GM12878 (cell line): ENCODE measurements at regions not wholly inside any gene's neighbourhood (a gene's known extent, or its start where the extent isn't known, plus 50 kb on each side); places are given as distances from the start of the nearest gene placed in this dataset.

ENCODE experiments used
- ATAC-seq: fragments of 200-7000 bp; cut with Tn5 transposase; 3 replicates; pipeline ENCODE4 v1.9.1; 2020; ENCODE audit warnings: mild to moderate bottlenecking, moderate library complexity
- BruUV-seq: library from RNA; stranded (reverse); fragments of 400-500 nt; replicated peaks from 2 replicates; lab custom pipeline; 2021; lab: Mats Ljungman, UMichigan
- CTCF ChIA-PET: fragments of 300-600 bp; sonication (Branson Sonifier 250); formaldehyde crosslinking; extraction: SDS; loops from one replicate; lab custom pipeline; 2021; ENCODE audit warnings: inconsistent platforms; lab: Yijun Ruan, JAX
- POLR2A ChIA-PET: fragments of 350-600 bp; formaldehyde crosslinking; extraction: SDS; loops from one replicate; lab custom pipeline; 2021; ENCODE audit warnings: inconsistent platforms; lab: Charles Lee
- RAD21 ChIA-PET: fragments of 300-600 bp; sonication (Branson Sonifier 250); formaldehyde crosslinking; loops from one replicate; lab custom pipeline; 2023; ENCODE audit warnings: antibody characterized with exemption; ENCODE audit not compliant: unreplicated experiment; lab: Charles Lee
- SMC1A ChIA-PET: fragments of 300-600 bp; sonication (Branson Sonifier 250); formaldehyde crosslinking; loops from one replicate; lab custom pipeline; 2023; ENCODE audit not compliant: unreplicated experiment, uncharacterized antibody; lab: Charles Lee
- DNase-seq: peaks from one replicate; pipeline ENCODE4 v3.0.0-alpha.2; 2011; ENCODE audit warnings: low read depth, low spot score
- FAIRE-seq: peaks from 3 replicates; lab custom pipeline; 2011; peaks lifted over from hg19 to GRCh38; lab: Jason Lieb, UNC
- H2AFZ ChIP-seq: 2 replicates; pipeline ENCODE4 v1.6.0; 2011; ENCODE audit warnings: low read depth, low read length, control low read depth; ENCODE audit not compliant: control insufficient read depth
- H3K27ac ChIP-seq: 2 replicates; pipeline ENCODE4 v1.5.1; 2011; ENCODE audit warnings: control low read depth; ENCODE audit not compliant: control insufficient read depth, insufficient read depth
- H3K27me3 ChIP-seq, 2 experiments: replicated peaks in 1 of 2; 2 replicates each; pipeline versions ENCODE4 v1.6.0 to v1.6.1; 2011; ENCODE audit warnings: low read length in 1 of 2; ENCODE audit not compliant: control insufficient read depth in 2 of 2, insufficient read depth in 2 of 2
- H3K36me3 ChIP-seq, 2 experiments: 2 replicates each; pipeline ENCODE4 v1.5.1; 2011; ENCODE audit warnings: low read length in 1 of 2; ENCODE audit not compliant: control insufficient read depth in 2 of 2, insufficient read depth in 2 of 2
- H3K4me1 ChIP-seq: 2 replicates; pipeline ENCODE4 v1.6.1; 2011; ENCODE audit warnings: mild to moderate bottlenecking, low read length, moderate library complexity, mixed read lengths; ENCODE audit not compliant: control insufficient read depth, insufficient read depth
- H3K4me2 ChIP-seq: 2 replicates; pipeline ENCODE4 v1.6.0; 2011; ENCODE audit warnings: control low read depth; ENCODE audit not compliant: control insufficient read depth, insufficient read depth
- H3K4me3 ChIP-seq: fragments of 200-600 bp; sonication (generic); 2 replicates; pipeline ENCODE4 v1.5.1; 2016
- H3K79me2 ChIP-seq: 2 replicates; pipeline ENCODE4 v1.6.0; 2011; ENCODE audit warnings: low read length; ENCODE audit not compliant: control insufficient read depth, insufficient read depth
- H3K9ac ChIP-seq: 2 replicates; pipeline ENCODE4 v1.8.0; 2011; ENCODE audit warnings: low read length, control low read depth, mixed read lengths; ENCODE audit not compliant: control insufficient read depth, insufficient read depth
- H3K9me3 ChIP-seq: replicated peaks from 3 replicates; pipeline ENCODE4 v1.5.1; 2011; ENCODE audit warnings: mild to moderate bottlenecking, low read length; ENCODE audit not compliant: control insufficient read depth, insufficient read depth
- H4K20me1 ChIP-seq: 2 replicates; pipeline ENCODE4 v1.6.0; 2011; ENCODE audit not compliant: control insufficient read depth, insufficient read depth
- EGR1 ChIP-seq, 2 experiments: IDR thresholded peaks; 1 replicate in 1 of 2; 2 replicates in 1 of 2; pipeline ENCODE4 v1.6.1; 2011 to 2012; ENCODE audit warnings: low read depth in 2 of 2, low read length in 2 of 2, borderline replicate concordance in 1 of 2, mild to moderate bottlenecking in 1 of 2, moderate library complexity in 1 of 2
- MEF2A ChIP-seq: IDR thresholded peaks from 2 replicates; pipeline ENCODE4 v1.6.1; 2011; ENCODE audit warnings: low read depth, mild to moderate bottlenecking, low read length, moderate library complexity; ENCODE audit not compliant: insufficient read depth
- MLLT1 ChIP-seq: fragments of 450-650 bp; IDR thresholded peaks from 2 replicates; pipeline ENCODE4 v1.6.1; 2016; ENCODE audit warnings: mild to moderate bottlenecking
- RELB ChIP-seq: fragments of 450-650 bp; IDR thresholded peaks from 2 replicates; pipeline ENCODE4 v1.6.1; 2017; ENCODE audit warnings: low read depth, mild to moderate bottlenecking, moderate library complexity
- ZBED1 ChIP-seq: IDR thresholded peaks from 2 replicates; pipeline ENCODE4 v1.6.1; 2016; ENCODE audit warnings: borderline replicate concordance
- ZNF274 ChIP-seq: IDR thresholded peaks from one replicate; pipeline ENCODE4 v1.8.0; 2011; ENCODE audit not compliant: insufficient read length, insufficient read depth
- WGBS: methylation state at CpG from one replicate; pipeline ENCODE4 v1.1.6; 2016; ENCODE audit warnings: low lambda C conversion rate; ENCODE audit not compliant: insufficient replicate concordance, insufficient coverage; ENCODE audit errors: missing lambda C conversion rate; 5-methylcytosine and 5-hydroxymethylcytosine counted together
- in situ Hi-C: fragments of 300-500 bp; cut with MboI; formaldehyde crosslinking; loops from 9 replicates; pipeline ENCODE4 v1.14.3; 2018; ENCODE audit warnings: mixed read lengths
- intact Hi-C: fragments of 100-400 bp; cut with micrococcal nuclease; formaldehyde crosslinking; loops from one replicate; pipeline ENCODE4 v1.14.2; 2022; ENCODE audit not compliant: unreplicated experiment

- RAD21 ChIA-PET = no interaction called here
Observed at GRCh38 chr18:78399992-78400503, 579.6 kb upstream of the SALL3 start.

More at GRCh38 chr18:78399992-78400503, 579.6 kb upstream of the SALL3 start:
- Histone ChIP-seq H2AFZ (no peak overlapping the region), H3K4me1 (no peaks in the 10 kb centered on the region), H4K20me1 (no peaks in the 10 kb centered on the region), H3K9ac (no peak overlapping the region), H3K27ac (no peak overlapping the region), H3K9me3 (no peaks in the 10 kb centered on the region; the same call in 2 of the 3 replicates), H3K27me3 (no peaks in the 10 kb centered on the region), H3K36me3 (no peaks in the 10 kb centered on the region), H3K4me2 (no peak overlapping the region), H3K4me3 (no peak overlapping the region), H3K79me2 (no peaks in the 10 kb centered on the region)
- no peak for DNase-seq
- in situ Hi-C loops = no loop called here
- FAIRE-seq = no peak
- TF ChIP-seq MLLT1 (no peak), ZBED1 (no peak), MEF2A (no peak), ZNF274 (no peak), RELB (no peak), EGR1 (IDR thresholded peaks at IDR 0.05; ENCODE audit: borderline replicate concordance in 1 of 2, low read depth in 2 of 2, low read length in 2 of 2) (no peak)
- BruUV-seq = no TSS peak
- SMC1A ChIA-PET = no interaction called here
- POLR2A ChIA-PET = no interaction called here
- ATAC-seq = no peak
- WGBS = 40% methylated on average over 25 of the region's 25 CpGs
- intact Hi-C loops = no loop called here
- CTCF ChIA-PET = no interaction called here
